ENCODE measurements at regions not wholly inside any gene's neighbourhood (a gene's known extent, or its start where the extent isn't known, plus 50 kb on each side); places are given as distances from the start of the nearest gene placed in this dataset.

DNA sequence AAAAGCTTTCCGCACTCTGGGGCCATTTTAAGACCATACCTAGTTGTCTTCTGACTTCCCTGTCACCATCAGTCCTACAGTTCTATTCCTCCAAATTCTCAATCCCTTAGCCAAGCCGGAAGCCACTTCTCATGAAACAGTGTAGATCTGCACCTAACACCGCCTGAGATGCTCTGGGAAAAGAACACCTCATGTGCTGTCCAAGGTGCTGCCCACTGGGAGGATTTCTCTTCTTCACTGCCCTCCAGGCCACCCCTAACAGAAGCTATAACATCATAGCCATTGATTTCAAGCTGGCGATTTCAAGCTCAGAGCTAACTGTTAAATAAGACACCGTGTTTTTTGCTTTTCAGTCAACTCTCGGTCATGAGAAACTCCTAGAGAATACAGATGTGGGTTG, 559.3 kb downstream of the CCDC171 start:
- Histone ChIP-seq H3K9me3 (no peaks in the 10 kb centered on the region), H3K4me1 (no peaks in the 10 kb centered on the region), H3K27me3 (no peaks in the 10 kb centered on the region), H3K36me3 (no peaks in the 10 kb centered on the region), H3K27ac (no peak overlapping the region), H3K4me3 (no peak overlapping the region)
- no peak for DNase-seq (ENCODE audit: extremely low spot score in 2 of 2)
- no peak for TF ChIP-seq POLR2A (IDR thresholded peaks at IDR 0.05)
- TF ChIP-seq POLR2AphosphoS5 (IDR thresholded peaks at IDR 0.05; ENCODE audit: insufficient read depth in 1 of 2, low read depth in 1 of 2) = no peak
- TF ChIP-seq, protein P1, sequence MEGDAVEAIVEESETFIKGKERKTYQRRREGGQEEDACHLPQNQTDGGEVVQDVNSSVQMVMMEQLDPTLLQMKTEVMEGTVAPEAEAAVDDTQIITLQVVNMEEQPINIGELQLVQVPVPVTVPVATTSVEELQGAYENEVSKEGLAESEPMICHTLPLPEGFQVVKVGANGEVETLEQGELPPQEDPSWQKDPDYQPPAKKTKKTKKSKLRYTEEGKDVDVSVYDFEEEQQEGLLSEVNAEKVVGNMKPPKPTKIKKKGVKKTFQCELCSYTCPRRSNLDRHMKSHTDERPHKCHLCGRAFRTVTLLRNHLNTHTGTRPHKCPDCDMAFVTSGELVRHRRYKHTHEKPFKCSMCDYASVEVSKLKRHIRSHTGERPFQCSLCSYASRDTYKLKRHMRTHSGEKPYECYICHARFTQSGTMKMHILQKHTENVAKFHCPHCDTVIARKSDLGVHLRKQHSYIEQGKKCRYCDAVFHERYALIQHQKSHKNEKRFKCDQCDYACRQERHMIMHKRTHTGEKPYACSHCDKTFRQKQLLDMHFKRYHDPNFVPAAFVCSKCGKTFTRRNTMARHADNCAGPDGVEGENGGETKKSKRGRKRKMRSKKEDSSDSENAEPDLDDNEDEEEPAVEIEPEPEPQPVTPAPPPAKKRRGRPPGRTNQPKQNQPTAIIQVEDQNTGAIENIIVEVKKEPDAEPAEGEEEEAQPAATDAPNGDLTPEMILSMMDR (IDR thresholded peaks at IDR 0.05) = no peak
- intact Hi-C loops (cut with DNase I) = no loop called here

DNA sequence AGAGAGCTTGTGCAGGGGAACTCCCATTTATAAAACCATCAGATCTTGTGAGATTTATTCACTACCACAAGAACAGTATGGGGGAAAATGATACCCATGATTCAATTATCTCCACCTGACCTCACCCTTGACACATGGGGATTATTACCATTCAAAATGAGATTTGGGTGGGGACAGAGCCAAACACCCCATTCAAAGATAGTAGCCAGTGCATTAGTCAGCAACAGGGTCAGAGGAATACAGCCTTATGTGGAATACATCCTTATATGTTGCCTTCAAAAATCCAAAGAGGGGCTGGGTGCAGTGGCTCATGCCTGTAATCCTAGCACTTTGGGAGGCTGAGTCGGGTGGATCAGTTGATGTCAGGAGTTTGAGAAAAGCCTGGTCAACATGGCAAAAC, 563.2 kb downstream of the CCDC171 start:
- TF ChIP-seq, protein P1 (IDR thresholded peaks at IDR 0.05) = no peak
- TF ChIP-seq POLR2A (IDR thresholded peaks at IDR 0.05) (no peak), POLR2AphosphoS5 (IDR thresholded peaks at IDR 0.05; ENCODE audit: insufficient read depth in 1 of 2, low read depth in 1 of 2) (no peak)
- Histone ChIP-seq H3K27ac (no peak overlapping the region), H3K4me1 (no peaks in the 10 kb centered on the region), H3K4me3 (no peak overlapping the region), H3K27me3 (no peaks in the 10 kb centered on the region), H3K9me3 (no peaks in the 10 kb centered on the region), H3K36me3 (no peaks in the 10 kb centered on the region)
- DNase-seq (ENCODE audit: extremely low spot score in 2 of 2) = no peak
- intact Hi-C loops (cut with DNase I) = no loop called here

DNA sequence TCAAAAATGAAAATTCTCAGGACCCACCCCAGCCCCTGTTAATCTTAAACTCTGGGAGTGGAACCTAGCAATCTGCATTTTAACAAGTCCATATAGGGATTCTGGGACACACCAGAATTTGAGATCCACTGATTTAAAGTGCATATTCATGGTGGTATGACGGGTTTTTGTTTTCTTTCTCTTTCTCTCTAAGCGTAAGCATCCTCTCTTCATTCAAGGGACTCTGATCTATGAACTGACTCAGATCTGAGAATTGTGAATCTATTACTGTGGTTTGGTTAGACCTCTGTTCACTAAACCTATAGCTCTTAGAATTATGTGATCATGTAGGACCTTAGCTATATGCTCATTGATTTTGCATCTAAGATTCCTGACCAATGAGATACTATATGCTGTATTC, 565.2 kb downstream of the CCDC171 start:
- Histone ChIP-seq H3K27me3 (no peaks in the 10 kb centered on the region), H3K4me1 (no peaks in the 10 kb centered on the region), H3K4me3 (no peak overlapping the region), H3K36me3 (no peaks in the 10 kb centered on the region), H3K27ac (no peak overlapping the region), H3K9me3 (no peaks in the 10 kb centered on the region)
- DNase-seq (ENCODE audit: extremely low spot score in 2 of 2) = no peak
- TF ChIP-seq, protein P1 (IDR thresholded peaks at IDR 0.05) = no peak
- TF ChIP-seq POLR2A (IDR thresholded peaks at IDR 0.05) (no peak), POLR2AphosphoS5 (IDR thresholded peaks at IDR 0.05; ENCODE audit: insufficient read depth in 1 of 2, low read depth in 1 of 2) (no peak)
- intact Hi-C loops (cut with DNase I) = no loop called here

DNA sequence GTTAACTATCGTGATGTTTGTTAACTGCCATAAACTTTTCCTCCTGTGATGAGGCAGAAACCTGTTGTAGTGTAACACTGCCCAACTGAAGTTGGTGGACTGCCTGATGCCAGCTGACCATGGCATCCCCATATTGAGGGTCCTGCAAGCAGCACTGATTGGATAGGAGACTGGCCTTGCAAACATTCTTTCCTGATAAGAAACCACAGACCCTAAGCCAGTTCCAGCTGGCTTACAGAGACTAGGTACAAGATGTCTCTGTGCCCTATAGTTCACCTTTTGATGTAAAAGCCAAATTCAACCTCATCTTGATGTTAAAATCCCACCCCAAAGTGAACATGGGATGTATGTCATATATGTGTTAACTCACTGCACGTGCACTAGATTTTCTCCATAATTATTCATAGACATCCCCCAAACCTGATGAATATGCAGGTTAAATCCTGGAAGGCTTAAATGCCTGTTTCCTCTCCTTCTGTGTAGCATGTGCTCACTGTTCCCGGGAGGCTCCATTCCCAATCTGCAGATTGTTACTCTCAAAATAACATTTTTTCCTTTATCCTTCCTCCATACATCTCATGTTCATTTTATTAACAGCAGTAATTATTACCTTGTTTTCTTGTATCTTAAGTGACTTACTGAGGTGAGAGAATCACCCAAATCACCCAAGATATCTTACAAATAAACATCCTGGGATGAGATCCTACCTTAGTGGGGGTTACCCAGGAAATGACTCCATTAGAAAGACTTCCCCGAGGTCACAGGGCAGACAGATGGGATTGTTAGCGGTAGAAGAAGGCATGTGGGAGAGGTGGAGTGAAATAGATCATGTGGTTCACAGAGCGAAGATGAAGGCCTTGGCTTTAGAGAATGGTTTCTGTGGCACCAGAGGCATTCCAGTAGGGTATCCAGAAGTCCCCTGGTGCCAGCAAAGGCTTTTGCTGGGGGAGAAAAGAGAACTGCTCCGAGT, 566.7 kb downstream of the CCDC171 start:
- Histone ChIP-seq H3K27ac (no peak overlapping the region), H3K36me3 (no peaks in the 10 kb centered on the region), H3K4me1 (no peaks in the 10 kb centered on the region), H3K27me3 (no peaks in the 10 kb centered on the region), H3K9me3 (no peaks in the 10 kb centered on the region), H3K4me3 (no peak overlapping the region)
- TF ChIP-seq, protein P1 (IDR thresholded peaks at IDR 0.05) = no peak
- TF ChIP-seq POLR2AphosphoS5 (IDR thresholded peaks at IDR 0.05; ENCODE audit: insufficient read depth in 1 of 2, low read depth in 1 of 2) (no peak), POLR2A (IDR thresholded peaks at IDR 0.05) (no peak)
- intact Hi-C loops (cut with DNase I) = no loop called here
- DNase-seq (ENCODE audit: extremely low spot score in 2 of 2) = no peak

DNA sequence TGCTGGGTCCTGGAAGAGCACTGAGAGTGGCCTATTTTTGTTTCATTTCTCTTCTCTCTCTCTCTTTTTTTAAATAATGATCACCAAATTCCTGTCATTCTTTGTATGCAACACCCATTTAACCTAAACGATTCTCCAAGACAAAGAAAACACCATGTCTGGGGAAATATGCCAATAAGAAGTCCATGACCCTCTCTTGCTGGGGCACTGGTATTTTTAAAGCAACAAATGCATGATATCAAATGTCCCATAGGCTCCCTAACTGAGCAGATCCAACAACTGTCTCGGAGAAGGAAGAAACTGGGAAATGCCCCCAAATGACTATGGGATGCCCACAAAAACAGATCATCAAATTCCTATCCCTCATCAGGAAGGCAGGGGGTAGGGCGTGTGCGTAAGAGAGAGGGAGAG, 567.4 kb downstream of the CCDC171 start:
- Histone ChIP-seq H3K27ac (no peak overlapping the region), H3K36me3 (no peaks in the 10 kb centered on the region), H3K4me1 (no peaks in the 10 kb centered on the region), H3K9me3 (no peaks in the 10 kb centered on the region), H3K27me3 (no peaks in the 10 kb centered on the region), H3K4me3 (no peak overlapping the region)
- DNase-seq (ENCODE audit: extremely low spot score in 2 of 2) = no peak
- intact Hi-C loops (cut with DNase I) = no loop called here
- TF ChIP-seq, protein P1 (IDR thresholded peaks at IDR 0.05) = no peak
- TF ChIP-seq POLR2AphosphoS5 (IDR thresholded peaks at IDR 0.05; ENCODE audit: insufficient read depth in 1 of 2, low read depth in 1 of 2) (no peak), POLR2A (IDR thresholded peaks at IDR 0.05) (no peak)
